GM19452 (cell line): ENCODE measurements at regions not wholly inside any gene's neighbourhood (a gene's known extent, or its start where the extent isn't known, plus 50 kb on each side); places are given as distances from the start of the nearest gene placed in this dataset.
A peak's percentile ranks its signal among the peaks of the same experiment; 100 is the strongest.

Experiments
- ATAC-seq: cut with Tn5 transposase; IDR thresholded peaks from one replicate; pipeline ENCODE4 v1.9.1; 2021; ENCODE audit not compliant: unreplicated experiment

- no peak for ATAC-seq
Measured at GRCh38 chr10:62885684-62886461, 69.7 kb upstream of the EGR2 start.

DNA sequence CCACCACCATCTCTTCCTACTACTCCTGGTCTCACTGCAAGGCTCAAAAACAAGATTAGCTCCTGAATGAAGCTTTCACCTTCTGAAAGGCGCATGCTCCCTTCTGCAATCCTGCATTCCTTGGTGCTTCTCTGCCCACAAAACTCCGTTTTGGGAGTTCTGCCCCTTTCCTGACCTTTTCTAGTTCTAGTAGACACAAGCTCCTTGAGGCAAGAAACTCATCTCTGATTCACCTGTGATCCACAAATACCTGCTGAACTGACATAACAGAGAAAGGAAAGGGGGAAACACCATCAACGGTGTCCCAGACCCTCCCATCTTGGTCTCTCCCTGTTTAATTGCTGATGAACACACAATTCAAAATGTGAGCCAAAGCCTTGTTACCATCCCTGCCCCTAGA lies 64.0 kb upstream of the EGR2 start:
- ATAC-seq, result no peak

DNA sequence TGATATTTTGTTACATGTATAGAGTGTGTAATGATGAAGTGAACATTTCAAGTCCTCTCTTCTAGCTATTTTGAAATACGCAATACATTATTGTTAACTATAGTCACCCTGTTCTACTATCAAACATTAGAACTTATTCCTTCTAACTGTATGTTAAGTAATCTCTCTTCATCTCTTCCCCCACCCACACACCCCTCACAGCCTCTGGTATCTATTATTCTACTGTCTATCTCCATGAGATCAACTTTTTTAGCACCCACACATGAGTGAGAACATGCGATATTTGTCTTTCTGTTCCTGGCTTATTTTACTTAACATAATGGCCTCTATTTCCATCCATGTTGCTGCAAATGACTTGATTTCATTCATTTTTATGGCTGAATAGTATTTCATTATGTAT lies 57.7 kb upstream of the EGR2 start:
- ATAC-seq, result no peak

GRCh38 chr10:62870866-62871265 lies 54.7 kb upstream of the EGR2 start:
- ATAC-seq, result peak; percentile 87

DNA sequence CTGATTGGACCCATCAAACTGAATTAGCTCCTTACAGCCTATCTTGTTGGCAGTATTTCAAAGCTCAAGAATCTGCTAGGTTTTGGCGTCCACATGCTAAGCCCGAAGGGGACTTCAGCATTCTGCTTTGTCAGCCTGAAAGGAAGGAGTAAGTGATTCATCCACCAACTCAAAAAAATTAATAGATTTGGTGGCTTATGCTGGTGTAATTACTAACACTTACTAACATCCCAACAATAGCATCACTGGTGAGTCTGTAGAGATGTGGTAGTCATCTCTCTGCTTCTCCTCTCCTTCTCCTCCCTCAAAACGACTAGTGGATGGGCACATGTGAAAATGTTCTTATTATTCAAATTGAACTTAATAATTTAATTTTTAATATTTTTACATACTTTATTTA lies 53.8 kb upstream of the EGR2 start:
- ATAC-seq, result no peak

GRCh38 chr10:62866941-62867340 lies 50.8 kb upstream of the EGR2 start:
- ATAC-seq, result no peak

DNA sequence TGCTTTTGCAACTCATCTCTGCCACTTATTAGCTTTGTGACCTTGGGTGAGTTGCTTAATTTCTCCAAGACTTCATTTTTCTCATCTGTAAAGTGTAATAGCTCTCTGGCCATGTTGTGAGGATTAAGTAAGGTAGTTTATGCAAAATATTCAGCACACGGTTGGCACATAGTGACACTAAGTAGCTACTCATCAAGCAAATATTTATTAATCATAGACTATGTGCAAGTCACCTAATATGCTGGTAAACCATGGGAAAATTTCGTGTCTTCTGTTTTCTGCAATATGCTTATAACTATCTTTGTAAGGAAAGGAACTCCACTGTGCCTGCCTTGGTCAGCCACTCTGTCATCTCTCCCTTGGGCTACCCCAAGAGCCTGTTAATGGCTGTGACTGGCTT lies 50.3 kb upstream of the EGR2 start:
- no peak for ATAC-seq
